ENCODE measurements at regions not wholly inside any gene's neighbourhood (a gene's known extent, or its start where the extent isn't known, plus 50 kb on each side); places are given as distances from the start of the nearest gene placed in this dataset.

DNA sequence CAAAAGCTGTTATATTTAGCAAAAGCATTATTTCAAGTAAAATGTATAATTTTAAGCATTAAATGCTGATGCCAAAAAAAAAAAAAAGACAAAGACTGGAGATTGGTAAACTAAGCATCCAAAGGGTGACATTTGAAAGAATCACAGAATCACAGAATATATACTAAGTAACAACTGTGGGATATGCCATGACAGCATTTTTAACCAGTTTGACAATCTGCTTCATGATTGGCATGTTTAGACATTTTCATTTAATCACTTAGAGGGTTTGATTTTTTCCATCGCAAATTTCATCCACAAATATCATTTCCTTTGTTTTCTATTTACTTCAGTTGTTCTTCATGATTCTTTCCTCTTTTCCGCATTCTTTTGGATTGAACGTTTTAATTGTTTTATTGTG is 66.9 kb upstream of the TMEM18 start:
- no peak for TF ChIP-seq POLR2A (IDR thresholded peaks at IDR 0.05; ENCODE audit: low read length)
- TF ChIP-seq GATA1 (IDR thresholded peaks at IDR 0.05; ENCODE audit: low read depth, low read length) = no peak

Measured in erythroblast (primary cell).